ENCODE measurements at regions not wholly inside any gene's neighbourhood (a gene's known extent, or its start where the extent isn't known, plus 50 kb on each side); places are given as distances from the start of the nearest gene placed in this dataset.

DNA sequence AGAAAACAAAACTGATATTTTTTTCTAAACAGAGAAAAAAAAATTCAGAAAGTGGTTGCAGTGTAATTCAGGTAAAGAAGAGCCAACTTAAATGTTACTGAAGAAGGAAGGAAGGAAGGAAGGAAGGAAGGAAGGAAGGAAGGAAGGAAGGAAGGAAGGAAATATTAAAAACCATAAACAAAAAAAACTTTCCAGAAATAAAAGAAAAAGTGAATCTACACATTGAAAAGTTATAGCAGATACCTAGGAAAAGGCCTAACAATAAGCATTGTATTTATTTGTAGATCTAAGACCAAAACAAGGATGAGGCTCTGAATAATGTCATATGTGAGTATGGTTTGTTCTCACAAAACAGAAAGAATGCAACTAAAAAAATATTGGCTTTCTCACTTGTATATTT lies 345.4 kb upstream of the NR5A2 start:
- no peak for DNase-seq

DNA sequence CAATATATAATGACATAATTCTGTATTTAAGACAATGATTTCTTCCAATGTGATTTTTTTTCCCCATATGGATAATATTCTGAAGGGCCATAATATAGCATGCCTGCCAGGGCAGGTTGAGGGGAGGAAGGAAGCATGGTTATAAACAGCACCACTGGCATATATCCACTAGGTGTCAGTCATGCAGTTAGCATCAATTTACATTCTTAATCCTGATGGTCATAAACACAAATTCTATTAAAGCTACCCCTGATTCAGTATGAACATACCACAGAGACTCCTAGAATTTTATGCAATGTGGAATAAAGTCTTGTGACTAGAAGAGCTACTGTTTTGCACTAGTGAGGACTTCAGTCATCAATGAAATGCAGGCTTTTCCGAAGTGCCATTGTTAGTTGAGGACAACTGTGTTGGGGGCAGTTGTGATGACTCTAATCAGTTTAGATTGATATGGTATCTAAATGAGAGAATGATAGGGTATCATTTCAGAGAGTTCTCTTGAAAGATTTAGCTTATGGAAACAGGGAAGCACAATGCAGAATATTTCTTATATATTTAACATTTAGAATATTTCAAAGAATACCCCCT lies 342.7 kb upstream of the NR5A2 start:
- DNase-seq, result peak; percentile 57

DNA sequence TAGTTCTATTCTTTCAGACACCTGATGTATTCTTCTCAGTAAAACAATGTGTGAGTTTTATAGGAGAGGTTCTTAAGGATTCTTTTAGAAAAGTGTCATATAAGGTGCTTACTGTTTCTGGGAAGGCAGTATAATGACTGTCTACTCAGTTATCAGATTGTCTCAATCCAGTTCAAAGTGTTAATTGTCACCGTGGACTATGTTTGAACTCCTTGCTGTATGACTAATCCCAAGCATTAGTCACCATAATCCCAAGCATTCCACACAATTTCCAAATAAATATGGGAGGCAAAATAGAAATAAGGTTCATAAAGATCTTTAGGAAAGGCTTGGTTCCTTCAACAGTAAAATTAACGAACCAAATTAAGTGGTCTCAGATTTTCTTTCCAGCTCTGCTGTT lies 342.1 kb upstream of the NR5A2 start:
- no peak for DNase-seq

DNA sequence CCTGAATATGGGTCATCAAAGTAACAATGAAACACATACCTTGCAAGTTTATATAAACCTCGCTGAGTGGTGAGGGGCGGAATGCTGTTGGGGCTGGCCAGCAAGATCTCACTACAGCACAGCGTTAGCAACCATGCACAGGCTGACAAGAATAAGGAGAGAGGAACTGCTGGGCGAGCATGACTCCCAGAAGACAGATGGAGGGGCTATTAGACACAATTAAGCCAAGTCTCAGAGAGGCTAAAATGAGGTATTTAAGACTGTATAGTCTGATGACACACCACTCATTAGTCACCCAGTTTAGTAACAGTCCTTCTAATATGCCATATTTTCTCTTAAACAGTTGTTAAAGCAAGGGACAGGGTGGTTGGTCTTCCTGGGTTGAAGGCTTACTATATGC lies 340.2 kb upstream of the NR5A2 start:
- DNase-seq, result no peak

DNA sequence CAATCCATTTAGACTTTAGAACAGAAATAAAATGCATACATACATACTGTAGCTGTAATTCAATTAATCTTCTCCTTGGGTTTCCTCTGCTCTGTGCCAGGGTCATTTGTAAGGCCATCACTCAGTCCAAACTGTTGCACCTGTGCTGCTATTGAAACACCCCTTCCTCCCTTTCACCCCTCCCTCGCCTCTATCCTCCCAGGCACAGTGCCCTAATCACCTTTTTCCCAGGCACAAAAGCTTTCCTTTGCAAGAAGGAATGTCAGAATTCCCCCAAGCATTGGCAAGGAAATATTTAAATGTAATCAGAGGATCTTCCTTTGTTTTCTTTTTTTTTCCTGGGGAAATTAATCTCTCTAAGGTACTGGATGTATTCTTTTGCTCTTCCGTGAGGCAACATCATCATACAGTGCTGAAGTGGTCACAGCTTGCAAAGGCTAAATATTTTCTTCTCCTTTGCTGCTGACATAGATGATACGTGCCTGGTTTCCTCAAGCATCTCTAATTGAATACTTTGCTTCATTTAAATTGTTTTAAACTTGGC lies 339.3 kb upstream of the NR5A2 start:
- DNase-seq, result no peak

DNA sequence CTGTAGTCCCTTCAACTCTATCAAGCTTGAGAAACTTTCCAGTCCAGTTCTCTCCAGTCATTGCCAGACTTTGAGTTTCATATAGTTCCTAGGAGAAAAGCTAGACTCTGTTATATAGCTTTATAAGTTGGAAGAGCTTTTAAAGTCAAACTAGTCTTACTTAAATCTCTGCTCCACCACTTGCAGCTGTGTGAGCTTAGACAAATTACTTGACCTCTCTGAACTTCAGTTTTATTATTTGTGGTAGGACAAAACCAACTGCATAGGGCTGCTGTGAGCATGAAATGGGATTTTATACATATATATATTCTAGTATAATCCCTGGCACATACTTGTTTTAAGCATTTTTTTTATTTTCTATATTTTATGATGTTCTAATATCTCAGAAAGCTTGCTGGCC lies 338.7 kb upstream of the NR5A2 start:
- no peak for DNase-seq

DNA sequence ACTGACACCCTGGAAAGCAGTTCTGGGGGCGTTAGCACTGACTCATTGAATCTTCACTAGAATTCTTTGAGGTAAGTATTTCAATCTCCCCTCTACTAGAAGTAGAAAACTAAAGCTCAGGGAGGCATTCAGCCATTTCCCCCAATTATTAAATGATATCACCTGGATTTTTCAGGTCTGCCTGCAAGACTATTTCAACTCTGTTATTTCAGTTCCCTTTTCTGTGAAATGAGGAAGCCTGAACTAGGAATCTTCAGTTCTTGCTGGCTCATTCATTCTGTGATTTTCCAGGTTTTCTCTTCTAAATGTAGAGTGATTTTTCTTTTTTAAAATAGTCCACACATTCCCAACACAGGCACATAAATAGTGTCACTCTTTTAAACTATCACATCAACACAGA lies 337.0 kb upstream of the NR5A2 start:
- DNase-seq, result no peak

DNA sequence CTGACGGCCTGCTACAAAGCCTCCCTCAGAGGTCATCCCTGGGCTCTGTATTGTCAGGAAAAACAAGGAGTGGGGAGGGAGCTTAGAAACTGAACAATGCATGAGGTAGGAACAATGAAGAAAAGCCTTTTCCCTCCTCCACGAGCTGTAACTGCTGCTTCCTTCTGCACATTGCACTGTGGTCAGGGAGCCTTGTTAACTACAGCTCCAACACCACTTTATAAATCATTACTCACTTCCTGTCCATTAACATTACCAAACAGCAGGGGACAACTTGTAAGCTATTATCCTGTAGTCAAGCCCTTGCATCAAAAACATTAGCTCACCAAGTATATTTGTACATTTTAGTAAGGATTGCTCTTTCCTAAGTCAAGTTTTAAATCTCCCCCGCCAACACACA lies 336.0 kb upstream of the NR5A2 start:
- no peak for DNase-seq

DNA sequence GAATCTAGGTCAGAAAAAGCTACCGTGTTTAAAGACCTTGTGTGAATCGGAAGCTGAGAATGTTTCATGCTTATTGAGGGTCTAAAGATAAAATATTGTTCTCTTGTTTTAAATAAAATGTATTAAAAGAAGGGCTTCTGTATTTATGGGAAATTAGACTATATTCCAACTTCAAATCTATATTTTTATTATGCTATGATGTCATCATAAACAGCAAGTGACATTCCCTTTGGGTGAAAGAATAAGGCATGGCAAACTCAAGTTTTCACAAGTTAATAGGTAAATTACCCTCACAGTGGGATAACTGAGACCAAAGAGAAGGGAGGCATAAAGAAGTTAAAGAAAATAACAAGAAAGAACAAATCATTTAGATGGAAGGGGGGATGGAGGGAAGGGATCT lies 333.8 kb upstream of the NR5A2 start:
- DNase-seq, result no peak

DNA sequence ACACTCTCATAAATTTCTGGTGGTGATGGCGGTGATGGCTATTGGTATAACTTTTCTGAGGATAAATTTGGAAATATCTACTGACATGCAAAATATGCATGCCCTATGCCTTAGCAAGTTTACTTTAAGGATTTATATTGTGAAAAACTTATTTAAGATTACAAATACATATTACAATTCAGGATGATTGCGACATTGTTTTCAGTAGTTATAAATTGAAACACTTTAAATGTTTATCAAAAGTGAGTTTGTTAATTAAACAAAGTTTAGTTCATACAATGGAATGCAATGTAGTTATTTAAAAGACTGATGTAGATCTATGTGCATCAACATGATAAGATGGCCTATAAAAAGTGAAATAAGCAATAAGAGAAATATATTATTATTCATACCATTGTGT lies 331.3 kb upstream of the NR5A2 start:
- DNase-seq, result no peak

DNA sequence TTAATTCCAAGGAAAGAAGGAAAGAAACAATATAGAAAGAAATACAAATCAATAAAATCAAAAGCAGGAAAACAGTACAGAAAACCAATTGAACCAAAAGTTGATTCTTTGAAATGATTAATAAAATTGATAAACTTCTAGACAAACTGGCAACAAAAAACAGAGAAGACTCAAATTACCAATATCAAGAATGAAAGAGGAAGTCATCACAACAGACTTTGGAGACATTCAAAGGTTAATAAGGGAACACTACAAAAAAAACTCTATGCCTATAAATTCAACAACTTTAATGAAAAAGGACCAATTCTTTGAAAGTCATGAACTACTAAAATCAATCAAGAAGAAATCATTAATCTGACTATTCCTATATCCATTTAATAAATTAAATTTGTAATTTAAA lies 329.3 kb upstream of the NR5A2 start:
- no peak for DNase-seq

DNA sequence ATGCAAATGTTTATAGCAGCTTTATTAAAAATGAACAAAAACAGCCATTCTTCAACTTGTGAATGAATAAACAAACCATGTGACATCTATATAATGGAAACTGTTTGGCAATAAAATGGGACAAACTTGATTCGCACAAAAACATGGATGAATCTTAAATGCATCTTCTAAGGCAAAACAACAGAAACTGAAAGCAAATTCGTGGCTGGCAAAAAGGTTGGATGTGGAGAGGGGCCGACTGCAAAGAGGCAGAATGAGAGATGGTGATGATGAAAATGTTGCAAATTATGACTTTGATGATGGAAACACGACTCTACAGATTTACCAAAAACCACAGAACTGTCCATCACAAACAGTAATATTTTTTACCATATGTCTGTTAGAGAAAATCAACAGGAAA lies 327.0 kb upstream of the NR5A2 start:
- DNase-seq, result no peak

DNA sequence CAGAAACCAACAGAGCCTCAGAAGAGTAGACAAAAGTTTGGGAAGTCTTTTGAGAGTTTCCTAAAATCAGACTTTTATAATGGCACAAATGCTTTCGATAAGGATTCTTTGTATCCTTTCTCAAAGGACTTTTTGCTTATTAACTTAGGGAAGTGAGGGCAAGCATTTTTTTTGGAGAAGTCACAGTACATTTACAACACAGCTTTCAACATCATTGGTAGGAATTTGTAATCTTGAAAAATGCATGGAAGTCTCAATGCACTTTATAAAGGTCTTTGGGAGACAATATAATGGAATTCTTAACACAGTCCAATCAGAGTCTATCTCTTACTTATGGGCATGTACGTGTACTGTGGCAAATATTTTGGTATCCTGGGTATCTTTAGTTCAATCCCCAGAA lies 325.8 kb upstream of the NR5A2 start:
- no peak for DNase-seq

DNA sequence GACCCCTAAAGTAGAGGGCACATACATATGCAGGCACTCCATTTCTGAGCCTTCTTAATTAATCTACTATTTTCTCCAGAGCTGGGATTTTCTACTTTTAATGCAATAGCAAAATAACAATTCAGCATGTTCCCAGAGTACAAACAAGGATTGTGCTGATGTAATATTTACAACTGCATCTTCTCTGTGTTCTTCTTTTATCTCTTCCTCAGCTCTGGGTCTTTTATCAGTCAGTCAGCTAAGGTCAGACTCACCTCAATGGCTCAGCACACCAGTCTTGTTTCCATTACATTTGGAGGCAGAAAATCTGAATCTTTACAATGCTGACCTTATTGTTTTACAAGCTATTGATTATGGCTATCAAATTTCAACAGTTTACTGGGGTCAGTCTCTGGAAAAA lies 323.3 kb upstream of the NR5A2 start:
- no peak for DNase-seq

DNA sequence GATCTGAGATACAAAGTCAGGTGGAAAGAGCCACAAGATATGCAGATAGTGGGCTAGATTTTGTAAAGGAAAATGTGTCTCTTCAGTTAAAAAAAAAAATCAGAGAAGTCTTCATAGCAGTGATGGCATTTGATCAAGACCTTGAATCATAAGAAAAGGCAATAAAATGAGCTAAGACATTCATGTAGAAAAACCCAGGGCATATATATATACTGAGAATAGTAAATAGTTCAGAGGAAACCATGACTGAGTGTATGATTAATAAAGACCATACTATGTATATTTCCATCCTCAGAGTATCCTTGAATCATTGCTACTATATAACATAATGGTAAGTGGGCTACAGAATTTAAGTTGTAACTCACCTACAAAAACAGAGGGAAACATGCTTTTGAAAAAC lies 321.7 kb upstream of the NR5A2 start:
- DNase-seq, result no peak

DNA sequence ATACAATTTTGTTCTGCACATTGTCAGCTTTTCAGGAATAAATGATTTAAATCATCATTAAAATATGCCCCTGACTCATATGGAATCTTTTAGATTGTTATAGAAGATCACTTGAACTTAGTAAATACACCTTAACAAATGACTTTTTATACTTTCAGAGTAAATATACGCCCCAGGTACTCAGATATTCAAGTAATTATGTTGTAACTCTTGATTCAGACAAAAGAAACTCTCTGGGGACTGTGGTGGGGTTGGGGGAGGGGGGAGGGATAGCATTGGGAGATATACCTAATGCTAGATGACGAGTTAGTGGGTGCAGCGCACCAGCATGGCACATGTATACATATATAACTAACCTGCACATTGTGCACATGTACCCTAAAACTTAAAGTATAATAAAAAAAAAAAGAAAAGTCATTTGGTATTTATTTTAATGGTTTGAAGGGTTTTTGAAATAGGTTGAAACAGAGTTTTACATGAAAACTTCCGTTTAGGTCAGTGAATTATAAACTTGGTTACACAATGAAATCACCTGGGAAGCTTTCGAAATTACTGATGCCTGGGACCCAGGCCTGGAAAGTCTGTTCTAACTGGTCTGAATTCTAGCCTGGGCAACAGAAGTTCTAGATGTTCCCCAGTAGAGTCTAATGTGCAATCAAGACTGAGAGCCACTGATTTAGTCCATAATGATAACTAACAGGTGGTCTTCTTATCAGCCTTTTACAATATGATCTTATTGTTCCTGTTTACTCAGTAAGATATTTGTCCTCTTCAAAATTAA lies 320.5 kb upstream of the NR5A2 start:
- DNase-seq, result no peak

DNA sequence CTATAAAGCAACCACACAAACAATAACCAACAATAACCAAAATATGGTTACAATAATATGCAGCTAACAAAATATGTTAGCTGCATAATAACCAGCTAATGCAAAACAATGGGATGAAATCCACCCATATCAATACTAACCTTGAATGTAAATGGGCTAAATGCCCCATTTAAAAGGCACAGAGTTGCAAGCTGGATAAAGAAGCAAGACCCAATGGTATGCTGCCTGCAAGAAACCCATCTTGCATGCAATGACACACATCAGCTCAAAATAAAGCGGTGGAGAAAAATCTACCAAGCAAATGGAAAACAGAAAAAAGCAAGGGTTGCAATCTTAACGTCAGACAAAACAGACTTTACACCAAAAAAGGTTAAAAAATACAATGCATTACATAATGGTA lies 316.5 kb upstream of the NR5A2 start:
- no peak for DNase-seq

DNA sequence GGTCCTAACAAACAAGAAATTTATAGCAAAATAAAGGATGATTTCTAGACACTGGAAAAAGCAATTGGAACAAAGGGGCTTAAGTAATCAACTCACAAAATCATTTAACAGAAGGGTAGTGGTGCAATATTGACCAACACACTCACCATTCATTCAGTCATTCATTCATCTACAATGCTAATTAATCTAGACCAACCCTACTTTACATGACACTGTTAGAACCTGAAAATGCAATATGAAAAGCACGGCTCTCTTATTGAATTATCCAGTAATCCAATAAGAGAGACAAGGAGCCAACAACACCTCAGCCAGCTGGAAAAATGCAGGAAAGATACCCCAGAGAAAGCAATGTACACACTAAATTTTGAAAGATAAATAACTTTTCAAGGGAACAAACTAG lies 310.8 kb upstream of the NR5A2 start:
- DNase-seq, result no peak

DNA sequence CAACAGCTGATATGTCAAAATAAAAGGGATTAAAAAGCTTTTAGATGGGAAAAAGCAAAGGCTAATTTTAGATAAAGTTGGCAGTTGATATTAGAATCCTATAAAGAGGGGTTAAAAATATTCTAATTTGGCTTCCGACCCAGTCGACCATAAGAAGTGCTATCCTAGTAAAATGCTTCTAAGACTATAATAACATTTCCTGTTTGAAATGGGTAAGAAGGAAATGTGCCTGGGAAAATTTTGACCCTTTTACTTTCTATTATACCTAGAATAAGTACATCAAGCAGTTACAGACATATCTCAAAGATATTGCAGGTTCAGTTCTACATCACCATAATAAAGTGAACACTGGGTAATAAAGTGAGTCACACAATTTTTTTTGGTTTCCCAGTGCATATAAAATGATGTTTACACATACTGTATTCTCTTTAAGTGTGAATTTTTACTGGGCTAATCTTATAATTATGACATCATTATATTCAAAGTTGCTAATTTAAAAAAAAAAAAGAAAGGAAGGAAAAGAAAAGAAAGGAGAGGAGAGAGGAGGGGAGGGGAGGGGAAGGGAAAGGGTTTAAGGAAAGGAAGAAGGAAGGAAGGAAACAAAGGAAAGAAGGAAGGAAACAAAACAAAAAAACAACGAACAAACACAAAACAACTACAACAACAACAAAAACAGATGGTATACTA lies 308.2 kb upstream of the NR5A2 start:
- no peak for DNase-seq

DNA sequence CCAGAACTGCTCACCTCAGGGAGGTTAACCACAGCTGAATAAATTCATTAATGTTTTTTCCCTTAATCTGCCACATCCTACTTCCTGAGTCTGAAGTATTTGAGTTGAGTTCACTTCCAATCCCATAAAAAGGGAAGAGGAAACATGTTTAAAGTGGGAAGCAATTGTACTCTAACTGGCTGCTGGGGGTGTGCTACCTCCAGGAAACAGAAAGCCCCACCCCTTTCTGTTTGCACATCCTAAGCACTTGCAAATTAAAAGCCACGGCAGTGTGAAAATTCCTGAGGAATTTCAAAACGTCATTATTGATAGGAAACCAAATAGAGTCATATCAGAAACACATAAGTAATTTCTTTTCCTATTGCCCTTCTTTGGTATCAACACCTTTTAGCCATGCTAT lies 307.0 kb upstream of the NR5A2 start:
- no peak for DNase-seq

DNA sequence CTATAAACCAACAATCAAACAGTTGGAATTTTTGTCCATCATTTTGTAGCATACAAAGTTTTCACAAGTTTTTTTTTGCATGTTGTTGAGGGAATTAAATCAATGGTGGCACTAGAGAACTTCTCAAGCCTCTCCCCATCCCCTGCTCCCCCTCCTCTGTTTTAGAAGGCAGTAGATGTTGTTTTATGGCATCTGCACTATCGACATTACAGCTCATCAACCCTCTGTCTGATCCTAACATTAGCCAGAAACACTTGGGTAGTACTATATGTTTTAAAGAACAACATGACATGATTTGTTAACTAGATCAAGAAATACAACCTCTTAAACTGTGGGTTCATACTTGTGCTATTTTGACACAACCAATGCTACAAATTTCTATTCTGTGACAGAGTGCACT lies 306.5 kb upstream of the NR5A2 start:
- DNase-seq, result no peak

DNA sequence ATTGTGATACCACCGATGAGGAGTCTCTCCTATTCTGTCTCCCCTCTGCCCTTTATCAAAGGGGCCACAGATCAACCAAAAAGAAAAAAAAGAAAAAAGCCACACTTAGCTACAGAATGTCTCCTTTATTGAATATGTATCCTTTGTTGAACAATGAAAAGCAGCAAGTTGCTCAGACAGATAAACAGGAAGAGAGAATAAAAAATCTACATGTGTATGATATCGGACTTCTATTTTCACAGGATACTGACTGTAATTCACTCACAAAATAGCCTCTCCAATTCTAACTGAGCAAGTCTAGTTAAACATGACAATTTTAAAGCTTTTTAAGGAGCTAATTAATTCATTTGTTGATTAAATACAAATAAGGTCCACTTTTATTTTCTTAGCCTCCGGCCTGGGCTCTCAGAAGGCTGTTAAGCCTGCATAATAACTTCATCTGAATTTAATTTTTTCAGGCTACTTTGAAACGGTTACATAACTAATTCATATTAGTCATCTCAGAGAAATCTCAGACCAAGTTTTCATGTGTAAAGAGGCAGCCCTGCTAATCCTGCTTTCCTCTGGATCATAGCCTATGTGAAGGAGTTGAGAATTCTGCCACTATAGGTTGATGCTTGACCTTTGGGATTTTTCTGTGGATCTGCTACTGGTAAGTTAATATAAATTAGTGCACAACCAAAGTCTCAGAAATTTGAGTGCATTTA lies 304.1 kb upstream of the NR5A2 start:
- no peak for DNase-seq

DNA sequence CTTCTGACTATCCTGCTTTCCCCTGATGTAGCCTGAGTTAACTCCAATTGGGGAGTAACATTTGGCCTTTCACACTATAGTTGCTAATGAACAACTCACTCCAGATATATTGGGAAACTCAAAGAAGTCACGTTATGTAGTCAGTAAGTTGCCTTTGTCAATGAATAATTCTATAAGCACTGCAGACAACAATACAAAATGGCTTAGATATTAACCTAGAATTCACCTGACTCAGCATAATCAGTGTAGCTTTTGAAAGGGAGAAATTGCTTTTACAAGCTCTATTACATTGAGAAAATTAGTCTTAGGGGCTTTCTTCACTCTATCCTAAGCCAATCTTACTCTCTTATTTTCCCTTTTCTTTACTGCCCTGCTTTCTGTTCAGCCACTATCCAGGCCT lies 303.5 kb upstream of the NR5A2 start:
- no peak for DNase-seq

All from midbrain (tissue), 1 donor.